ENCODE measurements at regions not wholly inside any gene's neighbourhood (a gene's known extent, or its start where the extent isn't known, plus 50 kb on each side); places are given as distances from the start of the nearest gene placed in this dataset.

DNA sequence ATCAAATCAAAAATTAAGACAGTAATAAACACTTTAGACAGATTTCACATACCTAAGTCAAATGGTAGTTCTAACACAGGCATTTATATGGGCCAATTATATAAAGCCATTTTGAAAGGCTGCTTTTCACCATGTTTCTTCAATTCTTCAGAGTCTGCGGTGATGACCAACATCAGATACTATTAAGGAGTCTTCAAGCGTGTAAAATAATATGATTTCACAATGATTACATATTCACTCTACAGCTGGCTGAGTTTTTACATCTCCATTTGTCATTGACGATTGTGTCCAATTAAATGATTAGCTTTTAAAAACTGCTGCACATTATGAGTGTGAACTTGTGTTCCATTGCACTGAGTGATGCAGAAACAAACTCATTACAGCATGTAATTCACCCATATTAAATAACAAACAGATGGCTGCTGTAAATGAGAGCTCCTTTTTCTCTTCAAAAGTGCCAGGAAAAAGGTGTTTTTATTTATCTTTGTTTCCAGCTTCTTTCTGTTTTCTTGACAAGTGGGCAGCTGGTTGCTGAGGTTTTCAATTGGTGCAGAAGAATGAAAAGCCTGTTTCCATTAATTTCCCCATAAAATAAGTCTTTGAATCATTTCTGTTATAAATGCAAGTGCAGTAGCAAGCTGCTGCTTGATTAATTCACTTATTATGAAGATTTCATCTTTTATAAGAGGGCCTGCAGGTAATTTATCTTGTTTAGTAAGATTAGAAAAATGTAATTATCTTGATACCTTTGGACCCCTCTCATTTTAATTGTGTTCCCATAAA, 676.1 kb upstream of the KLHL1 start:
- TF ChIP-seq, protein P1, sequence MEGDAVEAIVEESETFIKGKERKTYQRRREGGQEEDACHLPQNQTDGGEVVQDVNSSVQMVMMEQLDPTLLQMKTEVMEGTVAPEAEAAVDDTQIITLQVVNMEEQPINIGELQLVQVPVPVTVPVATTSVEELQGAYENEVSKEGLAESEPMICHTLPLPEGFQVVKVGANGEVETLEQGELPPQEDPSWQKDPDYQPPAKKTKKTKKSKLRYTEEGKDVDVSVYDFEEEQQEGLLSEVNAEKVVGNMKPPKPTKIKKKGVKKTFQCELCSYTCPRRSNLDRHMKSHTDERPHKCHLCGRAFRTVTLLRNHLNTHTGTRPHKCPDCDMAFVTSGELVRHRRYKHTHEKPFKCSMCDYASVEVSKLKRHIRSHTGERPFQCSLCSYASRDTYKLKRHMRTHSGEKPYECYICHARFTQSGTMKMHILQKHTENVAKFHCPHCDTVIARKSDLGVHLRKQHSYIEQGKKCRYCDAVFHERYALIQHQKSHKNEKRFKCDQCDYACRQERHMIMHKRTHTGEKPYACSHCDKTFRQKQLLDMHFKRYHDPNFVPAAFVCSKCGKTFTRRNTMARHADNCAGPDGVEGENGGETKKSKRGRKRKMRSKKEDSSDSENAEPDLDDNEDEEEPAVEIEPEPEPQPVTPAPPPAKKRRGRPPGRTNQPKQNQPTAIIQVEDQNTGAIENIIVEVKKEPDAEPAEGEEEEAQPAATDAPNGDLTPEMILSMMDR (IDR thresholded peaks at IDR 0.05) = no peak
- TF ChIP-seq POLR2A (IDR thresholded peaks at IDR 0.05) (no peak), POLR2AphosphoS5 (IDR thresholded peaks at IDR 0.05; ENCODE audit: insufficient read depth in 1 of 2, low read depth in 1 of 2) (no peak)
